OCI-LY1 (cell line): ENCODE measurements at regions not wholly inside any gene's neighbourhood (a gene's known extent, or its start where the extent isn't known, plus 50 kb on each side); places are given as distances from the start of the nearest gene placed in this dataset.

Source experiments
- H2AFZ ChIP-seq: fragments of 200-600 bp; sonication (generic), shearing (Covaris generic); 2 replicates; pipeline ENCODE4 v1.6.0; 2014; ENCODE audit warnings: antibody characterized with exemption, mild to moderate bottlenecking, low read length
- H3F3A ChIP-seq: fragments of 200-600 bp; sonication (generic), shearing (Covaris generic); 2 replicates; pipeline ENCODE4 v1.6.0; 2014; ENCODE audit warnings: mild to moderate bottlenecking, antibody characterized with exemption, low read length, moderate library complexity; ENCODE audit not compliant: insufficient read depth
- H3K27ac ChIP-seq: fragments of 200-600 bp; sonication (generic); 2 replicates; pipeline ENCODE4 v1.5.1; 2014; ENCODE audit warnings: low read length, mixed run types, mild to moderate bottlenecking, low read depth; ENCODE audit not compliant: poor library complexity, severe bottlenecking
- H3K27me3 ChIP-seq: fragments of 200-600 bp; sonication (generic); 2 replicates; pipeline ENCODE4 v1.6.0; 2014; ENCODE audit warnings: antibody characterized with exemption, mild to moderate bottlenecking, low read length, moderate library complexity; ENCODE audit not compliant: insufficient read depth
- H3K36me3 ChIP-seq: fragments of 200-600 bp; sonication (generic); 2 replicates; pipeline ENCODE4 v1.6.1; 2014; ENCODE audit warnings: mild to moderate bottlenecking, antibody characterized with exemption, low read length, moderate library complexity, mixed read lengths; ENCODE audit not compliant: insufficient read depth
- H3K4me1 ChIP-seq: fragments of 200-600 bp; sonication (generic); 2 replicates; pipeline ENCODE4 v1.5.1; 2014; ENCODE audit warnings: mild to moderate bottlenecking, low read length, moderate library complexity; ENCODE audit not compliant: insufficient read depth, severe bottlenecking
- H3K4me2 ChIP-seq: fragments of 200-600 bp; sonication (generic), shearing (Covaris generic); 2 replicates; pipeline ENCODE4 v1.6.1; 2014; ENCODE audit warnings: low read length
- H3K4me3 ChIP-seq: fragments of 200-600 bp; sonication (generic); 2 replicates; pipeline ENCODE4 v1.5.1; 2014; ENCODE audit warnings: low read length, low read depth, mild to moderate bottlenecking, mixed read lengths; ENCODE audit not compliant: poor library complexity, severe bottlenecking
- H3K79me2 ChIP-seq: fragments of 200-600 bp; shearing (Covaris generic); 2 replicates; pipeline ENCODE4 v1.6.1; 2016; ENCODE audit warnings: mixed run types, low read length, mixed read lengths; ENCODE audit not compliant: insufficient read depth
- H3K9ac ChIP-seq: fragments of 200-600 bp; sonication (generic), shearing (Covaris generic); 2 replicates; pipeline ENCODE4 v1.6.1; 2014; ENCODE audit warnings: mild to moderate bottlenecking, low read length, mixed read lengths
- H3K9me2 ChIP-seq: fragments of 200-600 bp; sonication (generic), shearing (Covaris generic); 2 replicates; pipeline ENCODE4 v1.6.1; 2014; ENCODE audit warnings: low read depth, mild to moderate bottlenecking, low read length, mixed read lengths
- H3K9me3 ChIP-seq: fragments of 200-600 bp; shearing (Covaris generic); 2 replicates; pipeline ENCODE4 v1.6.1; 2014; ENCODE audit warnings: low read length, mixed read lengths
- H4K20me1 ChIP-seq: fragments of 200-600 bp; sonication (generic), shearing (Covaris generic); 2 replicates; pipeline ENCODE4 v1.6.0; 2016; ENCODE audit warnings: mild to moderate bottlenecking, low read length; ENCODE audit not compliant: insufficient read depth
- CTCF ChIP-seq: fragments of 200-600 bp; sonication (generic), shearing (Covaris generic); IDR thresholded peaks from 2 replicates; pipeline ENCODE4 v1.5.1; 2017; ENCODE audit warnings: mild to moderate bottlenecking, antibody characterized with exemption, low read length, moderate library complexity, mixed read lengths
- EZH2 ChIP-seq: fragments of 200-600 bp; sonication (generic), shearing (Covaris generic); IDR thresholded peaks from 2 replicates; pipeline ENCODE4 v1.8.0; 2017; ENCODE audit warnings: borderline replicate concordance, mixed run types, mild to moderate bottlenecking, antibody characterized with exemption, low read length, moderate library complexity, mixed read lengths

GRCh38 chr4:29082684-29083083 is 1637.5 kb upstream of the PCDH7 start:
- Histone ChIP-seq H4K20me1 (no peaks in the 10 kb centered on the region), H3K27ac (no peak overlapping the region), H3K9ac (no peak overlapping the region), H3K4me1 (peaks cover 7% of the 10 kb centered on the region), H3K36me3 (no peaks in the 10 kb centered on the region), H3K9me2 (no peaks in the 10 kb centered on the region), H2AFZ (no peak overlapping the region), H3K4me2 (no peak overlapping the region), H3K4me3 (no peak overlapping the region), H3K79me2 (no peaks in the 10 kb centered on the region), H3K27me3 (no peaks in the 10 kb centered on the region), H3F3A (no peaks in the 10 kb centered on the region), H3K9me3 (no peaks in the 10 kb centered on the region)
- no peak for TF ChIP-seq CTCF
- no peak for TF ChIP-seq EZH2

GRCh38 chr4:29085748-29086147 is 1634.4 kb upstream of the PCDH7 start:
- no peaks in the 10 kb centered on the region for H3K27me3 ChIP-seq
- peaks cover 7% of the 10 kb centered on the region for H3K4me1 ChIP-seq
- no peak overlapping the region for H3K4me3 ChIP-seq
- no peaks in the 10 kb centered on the region for H3K79me2 ChIP-seq
- H3K9me2 ChIP-seq: no peaks in the 10 kb centered on the region
- no peak overlapping the region for H3K9ac ChIP-seq
- TF ChIP-seq EZH2 (no peak), CTCF (no peak)
- H3K36me3 ChIP-seq: no peaks in the 10 kb centered on the region
- no peak overlapping the region for H3K27ac ChIP-seq
- H4K20me1 ChIP-seq: no peaks in the 10 kb centered on the region
- no peak overlapping the region for H2AFZ ChIP-seq
- H3F3A ChIP-seq: no peaks in the 10 kb centered on the region
- no peak overlapping the region for H3K4me2 ChIP-seq
- H3K9me3 ChIP-seq: no peaks in the 10 kb centered on the region

GRCh38 chr4:29104694-29105093 is 1615.5 kb upstream of the PCDH7 start:
- Histone ChIP-seq H3F3A (no peaks in the 10 kb centered on the region), H3K4me1 (no peaks in the 10 kb centered on the region), H3K9me2 (no peaks in the 10 kb centered on the region), H3K27me3 (no peaks in the 10 kb centered on the region), H3K9me3 (no peaks in the 10 kb centered on the region), H4K20me1 (no peaks in the 10 kb centered on the region), H3K4me2 (no peak overlapping the region), H2AFZ (no peak overlapping the region), H3K27ac (no peak overlapping the region), H3K9ac (no peak overlapping the region), H3K36me3 (no peaks in the 10 kb centered on the region), H3K79me2 (no peaks in the 10 kb centered on the region), H3K4me3 (no peak overlapping the region)
- TF ChIP-seq EZH2 (no peak), CTCF (no peak)
